ENCODE measurements at regions not wholly inside any gene's neighbourhood (a gene's known extent, or its start where the extent isn't known, plus 50 kb on each side); places are given as distances from the start of the nearest gene placed in this dataset.

DNA sequence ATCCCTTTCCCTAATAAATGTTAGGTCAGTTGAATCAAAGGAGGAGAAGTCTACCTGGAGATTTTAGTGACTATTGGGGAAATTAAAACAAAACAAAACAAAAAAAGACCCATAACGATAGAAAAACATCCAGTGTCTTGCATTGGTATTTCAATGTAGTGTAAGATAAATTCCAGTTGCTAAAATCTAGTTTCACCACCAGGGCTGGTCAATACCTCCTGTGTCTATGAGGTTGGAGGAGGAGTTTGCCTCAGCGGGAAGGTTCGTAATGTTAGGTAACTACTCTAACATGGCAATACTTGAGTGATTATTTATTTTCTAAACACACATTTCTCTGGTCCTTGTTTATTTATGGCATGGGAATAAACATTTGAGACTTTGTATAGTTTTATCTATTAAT, 483.2 kb downstream of the FGF9 start:
- H3K4me2 ChIP-seq (ENCODE audit: control insufficient read depth, extremely low read depth, insufficient read depth, low read depth, low read length) = no peak overlapping the region
- no peak overlapping the region for H3K27ac ChIP-seq (ENCODE audit: control insufficient read depth, insufficient read depth, low read length)
- no peaks in the 10 kb centered on the region for H4K20me1 ChIP-seq (ENCODE audit: control insufficient read depth, extremely low read depth, insufficient read depth, low read length)
- no peak overlapping the region for H2AFZ ChIP-seq (ENCODE audit: control insufficient read depth, low read length)
- no peaks in the 10 kb centered on the region for H3K27me3 ChIP-seq (ENCODE audit: control insufficient read depth, extremely low read depth, insufficient read depth, low read length)
- no peaks in the 10 kb centered on the region for H3K9me1 ChIP-seq (ENCODE audit: control insufficient read depth, extremely low read depth, insufficient read depth, low read length)
- no peak overlapping the region for H3K9ac ChIP-seq (ENCODE audit: control insufficient read depth, extremely low read depth, insufficient read depth, low read length)
- H3K9me3 ChIP-seq (ENCODE audit: control insufficient read depth, low read depth, low read length) = no peaks in the 10 kb centered on the region
- no peaks in the 10 kb centered on the region for H3K79me2 ChIP-seq (ENCODE audit: control insufficient read depth, insufficient read depth, low read length)
- FAIRE-seq = no peak
- dilution Hi-C loops (cut with MboI; ENCODE audit: extremely low pct_ligation_motif_present, low sequenced_read_pairs) = no loop called here
- no peaks in the 10 kb centered on the region for H3K36me3 ChIP-seq (ENCODE audit: control insufficient read depth in 2 of 2, extremely low read depth in 1 of 2, insufficient read depth in 2 of 2, low read length in 2 of 2)
- TF ChIP-seq EZH2 (IDR thresholded peaks at IDR 0.05; ENCODE audit: low read length) = no peak
- TF ChIP-seq, protein P1, sequence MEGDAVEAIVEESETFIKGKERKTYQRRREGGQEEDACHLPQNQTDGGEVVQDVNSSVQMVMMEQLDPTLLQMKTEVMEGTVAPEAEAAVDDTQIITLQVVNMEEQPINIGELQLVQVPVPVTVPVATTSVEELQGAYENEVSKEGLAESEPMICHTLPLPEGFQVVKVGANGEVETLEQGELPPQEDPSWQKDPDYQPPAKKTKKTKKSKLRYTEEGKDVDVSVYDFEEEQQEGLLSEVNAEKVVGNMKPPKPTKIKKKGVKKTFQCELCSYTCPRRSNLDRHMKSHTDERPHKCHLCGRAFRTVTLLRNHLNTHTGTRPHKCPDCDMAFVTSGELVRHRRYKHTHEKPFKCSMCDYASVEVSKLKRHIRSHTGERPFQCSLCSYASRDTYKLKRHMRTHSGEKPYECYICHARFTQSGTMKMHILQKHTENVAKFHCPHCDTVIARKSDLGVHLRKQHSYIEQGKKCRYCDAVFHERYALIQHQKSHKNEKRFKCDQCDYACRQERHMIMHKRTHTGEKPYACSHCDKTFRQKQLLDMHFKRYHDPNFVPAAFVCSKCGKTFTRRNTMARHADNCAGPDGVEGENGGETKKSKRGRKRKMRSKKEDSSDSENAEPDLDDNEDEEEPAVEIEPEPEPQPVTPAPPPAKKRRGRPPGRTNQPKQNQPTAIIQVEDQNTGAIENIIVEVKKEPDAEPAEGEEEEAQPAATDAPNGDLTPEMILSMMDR (optimal IDR thresholded peaks at IDR 0.05 in 1 of 3, IDR thresholded peaks at IDR 0.05 in 1 of 3, conservative IDR thresholded peaks at IDR 0.05 in 1 of 3; ENCODE audit: extremely low read depth in 1 of 3, insufficient read depth in 2 of 3, low read length in 3 of 3) = no peak
- H3K4me3 ChIP-seq (ENCODE audit: control insufficient read depth in 2 of 3, extremely low read depth in 1 of 3, insufficient read depth in 2 of 3, low read depth in 1 of 3, low read length in 3 of 3) = no peak overlapping the region
- no peaks in the 10 kb centered on the region for H3K4me1 ChIP-seq (ENCODE audit: control insufficient read depth, extremely low read depth, insufficient read depth, low read length)
- DNase-seq (ENCODE audit: low read depth, low spot score) = no peak

DNA sequence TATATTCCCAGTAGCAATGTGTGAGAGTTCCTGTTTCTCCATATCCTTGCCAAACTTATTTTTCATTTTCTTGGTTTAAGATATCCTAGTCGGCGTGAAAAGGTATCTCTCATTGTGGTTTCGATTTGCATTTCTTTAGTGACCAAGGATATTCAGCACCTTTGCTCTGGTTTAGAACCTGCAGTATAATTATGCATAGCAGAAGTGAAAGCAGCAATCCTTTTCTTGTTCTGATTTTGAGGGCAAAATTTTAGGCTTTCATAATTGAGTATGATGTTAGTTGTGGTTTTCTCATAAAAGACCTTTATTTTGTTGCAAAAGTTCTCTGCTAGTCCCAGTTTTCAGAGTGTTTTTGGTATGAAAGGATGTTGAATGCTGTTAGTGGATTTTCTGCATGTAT, 491.0 kb downstream of the FGF9 start:
- H3K9ac ChIP-seq (ENCODE audit: control insufficient read depth, extremely low read depth, insufficient read depth, low read length) = no peak overlapping the region
- no peak overlapping the region for H3K4me3 ChIP-seq (ENCODE audit: control insufficient read depth in 2 of 3, extremely low read depth in 1 of 3, insufficient read depth in 2 of 3, low read depth in 1 of 3, low read length in 3 of 3)
- no peaks in the 10 kb centered on the region for H3K79me2 ChIP-seq (ENCODE audit: control insufficient read depth, insufficient read depth, low read length)
- DNase-seq (ENCODE audit: low read depth, low spot score) (no peak), FAIRE-seq (no peak)
- no peaks in the 10 kb centered on the region for H4K20me1 ChIP-seq (ENCODE audit: control insufficient read depth, extremely low read depth, insufficient read depth, low read length)
- H3K36me3 ChIP-seq (ENCODE audit: control insufficient read depth in 2 of 2, extremely low read depth in 1 of 2, insufficient read depth in 2 of 2, low read length in 2 of 2) = no peaks in the 10 kb centered on the region
- H2AFZ ChIP-seq (ENCODE audit: control insufficient read depth, low read length) = no peak overlapping the region
- H3K27me3 ChIP-seq (ENCODE audit: control insufficient read depth, extremely low read depth, insufficient read depth, low read length) = no peaks in the 10 kb centered on the region
- H3K4me1 ChIP-seq (ENCODE audit: control insufficient read depth, extremely low read depth, insufficient read depth, low read length) = no peaks in the 10 kb centered on the region
- H3K9me3 ChIP-seq (ENCODE audit: control insufficient read depth, low read depth, low read length) = no peaks in the 10 kb centered on the region
- dilution Hi-C loops (cut with MboI; ENCODE audit: extremely low pct_ligation_motif_present, low sequenced_read_pairs) = no loop called here
- H3K9me1 ChIP-seq (ENCODE audit: control insufficient read depth, extremely low read depth, insufficient read depth, low read length) = no peaks in the 10 kb centered on the region
- no peak overlapping the region for H3K27ac ChIP-seq (ENCODE audit: control insufficient read depth, insufficient read depth, low read length)
- H3K4me2 ChIP-seq (ENCODE audit: control insufficient read depth, extremely low read depth, insufficient read depth, low read depth, low read length) = no peak overlapping the region
- TF ChIP-seq, protein P1 (optimal IDR thresholded peaks at IDR 0.05 in 1 of 3, IDR thresholded peaks at IDR 0.05 in 1 of 3, conservative IDR thresholded peaks at IDR 0.05 in 1 of 3; ENCODE audit: extremely low read depth in 1 of 3, insufficient read depth in 2 of 3, low read length in 3 of 3) = no peak
- no peak for TF ChIP-seq EZH2 (IDR thresholded peaks at IDR 0.05; ENCODE audit: low read length)

All from keratinocyte (primary cell).